ENCODE measurements at regions not wholly inside any gene's neighbourhood (a gene's known extent, or its start where the extent isn't known, plus 50 kb on each side); places are given as distances from the start of the nearest gene placed in this dataset.
"Not testable (repeated sequence)": the region's sequence is repeated elsewhere in the genome, so short reads cannot be mapped to it uniquely, and the experiment has no call there.

GRCh38 chr11:67820081-67820480 is 145.7 kb upstream of the ALDH3B2 start:
- H3K4me1 ChIP-seq = no peaks in the 10 kb centered on the region
- peaks cover 0 to 6% of the 10 kb centered on the region in 2 donors for H3K27me3 ChIP-seq
- intact Hi-C loops (cut with DNase I; ENCODE audit: low total_unique reads) = no loop called here
- H3K4me3 ChIP-seq = no peak overlapping the region
- H3K27ac ChIP-seq = no peak overlapping the region
- no peaks in the 10 kb centered on the region for H3K9me3 ChIP-seq
- DNase-seq = no peak
- no peaks in the 10 kb centered on the region for H3K36me3 ChIP-seq
- TF ChIP-seq, protein P1, sequence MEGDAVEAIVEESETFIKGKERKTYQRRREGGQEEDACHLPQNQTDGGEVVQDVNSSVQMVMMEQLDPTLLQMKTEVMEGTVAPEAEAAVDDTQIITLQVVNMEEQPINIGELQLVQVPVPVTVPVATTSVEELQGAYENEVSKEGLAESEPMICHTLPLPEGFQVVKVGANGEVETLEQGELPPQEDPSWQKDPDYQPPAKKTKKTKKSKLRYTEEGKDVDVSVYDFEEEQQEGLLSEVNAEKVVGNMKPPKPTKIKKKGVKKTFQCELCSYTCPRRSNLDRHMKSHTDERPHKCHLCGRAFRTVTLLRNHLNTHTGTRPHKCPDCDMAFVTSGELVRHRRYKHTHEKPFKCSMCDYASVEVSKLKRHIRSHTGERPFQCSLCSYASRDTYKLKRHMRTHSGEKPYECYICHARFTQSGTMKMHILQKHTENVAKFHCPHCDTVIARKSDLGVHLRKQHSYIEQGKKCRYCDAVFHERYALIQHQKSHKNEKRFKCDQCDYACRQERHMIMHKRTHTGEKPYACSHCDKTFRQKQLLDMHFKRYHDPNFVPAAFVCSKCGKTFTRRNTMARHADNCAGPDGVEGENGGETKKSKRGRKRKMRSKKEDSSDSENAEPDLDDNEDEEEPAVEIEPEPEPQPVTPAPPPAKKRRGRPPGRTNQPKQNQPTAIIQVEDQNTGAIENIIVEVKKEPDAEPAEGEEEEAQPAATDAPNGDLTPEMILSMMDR (IDR thresholded peaks at IDR 0.05) = no peak

DNA sequence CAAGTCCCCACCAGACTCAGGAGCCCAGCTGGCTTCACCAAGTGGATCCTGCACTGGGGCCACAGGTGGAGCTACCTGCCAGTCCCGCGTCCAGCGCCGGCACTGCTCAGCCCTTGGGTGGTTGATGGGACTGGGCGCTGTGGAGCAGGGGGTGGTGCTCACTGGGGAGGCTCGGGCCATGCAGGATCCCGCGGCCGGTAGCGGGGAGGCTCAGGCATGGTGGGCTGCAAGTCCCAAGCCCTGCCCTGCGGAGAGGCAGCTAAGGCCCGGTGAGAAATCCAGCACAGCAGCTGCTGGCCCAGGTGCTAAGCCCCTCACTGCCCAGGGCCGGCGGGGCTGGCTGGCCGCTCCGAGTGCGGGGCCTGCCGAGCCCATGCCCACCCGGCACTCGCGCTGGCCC is 143.1 kb upstream of the ALDH3B2 start:
- intact Hi-C loops (cut with DNase I; ENCODE audit: low total_unique reads); DNase-seq; H3K36me3 ChIP-seq; H3K4me1 ChIP-seq; H3K4me3 ChIP-seq; H3K27ac ChIP-seq; H3K9me3 ChIP-seq; H3K27me3 ChIP-seq: not testable (repeated sequence)

DNA sequence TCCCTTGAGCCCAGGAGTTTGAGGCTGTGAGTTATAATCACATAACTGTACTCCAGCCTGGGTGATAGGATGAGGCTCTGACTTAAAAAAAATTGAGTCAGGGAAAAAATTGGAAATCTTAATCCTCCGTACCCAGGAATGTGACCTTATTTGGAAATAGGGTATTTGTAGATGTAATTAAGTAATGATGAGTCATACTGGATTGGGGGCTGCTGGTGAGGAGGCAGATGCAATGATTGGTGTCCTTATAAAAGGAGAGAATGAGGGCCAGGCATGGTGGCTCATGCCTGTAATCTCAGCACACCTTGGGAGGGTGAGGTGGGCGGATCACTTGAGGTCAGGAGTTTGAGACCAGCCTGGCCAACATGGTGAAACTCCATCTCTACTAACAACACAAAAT is 134.9 kb upstream of the ALDH3B2 start:
- H3K4me1 ChIP-seq = peaks cover 0 to 11% (median 2%) of the 10 kb centered on the region in 4 donors
- intact Hi-C loops (cut with DNase I; ENCODE audit: low total_unique reads); H3K36me3 ChIP-seq; H3K4me3 ChIP-seq; H3K9me3 ChIP-seq; H3K27ac ChIP-seq; H3K27me3 ChIP-seq; DNase-seq: not testable (repeated sequence)

GRCh38 chr11:67807896-67808295 is 133.5 kb upstream of the ALDH3B2 start:
- H3K27me3 ChIP-seq; H3K4me3 ChIP-seq; H3K27ac ChIP-seq; intact Hi-C loops (cut with DNase I; ENCODE audit: low total_unique reads); DNase-seq; H3K36me3 ChIP-seq; H3K9me3 ChIP-seq: not testable (repeated sequence)
- peaks cover 0 to 12% (median 2%) of the 10 kb centered on the region in 4 donors for H3K4me1 ChIP-seq

GRCh38 chr11:67806728-67807235 is 132.4 kb upstream of the ALDH3B2 start:
- H3K9me3 ChIP-seq; DNase-seq; intact Hi-C loops (cut with DNase I; ENCODE audit: low total_unique reads); H3K27me3 ChIP-seq; H3K36me3 ChIP-seq: not testable (repeated sequence)
- Histone ChIP-seq H3K4me3 (peak overlapping the region; percentile 69 to 74), H3K4me1 (peaks cover 0 to 12% (median 2%) of the 10 kb centered on the region in 4 donors), H3K27ac (peak overlapping the region in 1 of 2 donors; percentile 86)

GRCh38 chr11:67806183-67806582 is 131.8 kb upstream of the ALDH3B2 start:
- H3K27me3 ChIP-seq; H3K36me3 ChIP-seq; H3K9me3 ChIP-seq; intact Hi-C loops (cut with DNase I; ENCODE audit: low total_unique reads): not testable (repeated sequence)
- Histone ChIP-seq H3K4me1 (peaks cover 0 to 12% (median 2%) of the 10 kb centered on the region in 4 donors), H3K4me3 (peak overlapping the region; percentile 69 to 74), H3K27ac (peak overlapping the region; percentile 76 to 86)
- peak in 1 of 2 donors; percentile 25 for DNase-seq

DNA sequence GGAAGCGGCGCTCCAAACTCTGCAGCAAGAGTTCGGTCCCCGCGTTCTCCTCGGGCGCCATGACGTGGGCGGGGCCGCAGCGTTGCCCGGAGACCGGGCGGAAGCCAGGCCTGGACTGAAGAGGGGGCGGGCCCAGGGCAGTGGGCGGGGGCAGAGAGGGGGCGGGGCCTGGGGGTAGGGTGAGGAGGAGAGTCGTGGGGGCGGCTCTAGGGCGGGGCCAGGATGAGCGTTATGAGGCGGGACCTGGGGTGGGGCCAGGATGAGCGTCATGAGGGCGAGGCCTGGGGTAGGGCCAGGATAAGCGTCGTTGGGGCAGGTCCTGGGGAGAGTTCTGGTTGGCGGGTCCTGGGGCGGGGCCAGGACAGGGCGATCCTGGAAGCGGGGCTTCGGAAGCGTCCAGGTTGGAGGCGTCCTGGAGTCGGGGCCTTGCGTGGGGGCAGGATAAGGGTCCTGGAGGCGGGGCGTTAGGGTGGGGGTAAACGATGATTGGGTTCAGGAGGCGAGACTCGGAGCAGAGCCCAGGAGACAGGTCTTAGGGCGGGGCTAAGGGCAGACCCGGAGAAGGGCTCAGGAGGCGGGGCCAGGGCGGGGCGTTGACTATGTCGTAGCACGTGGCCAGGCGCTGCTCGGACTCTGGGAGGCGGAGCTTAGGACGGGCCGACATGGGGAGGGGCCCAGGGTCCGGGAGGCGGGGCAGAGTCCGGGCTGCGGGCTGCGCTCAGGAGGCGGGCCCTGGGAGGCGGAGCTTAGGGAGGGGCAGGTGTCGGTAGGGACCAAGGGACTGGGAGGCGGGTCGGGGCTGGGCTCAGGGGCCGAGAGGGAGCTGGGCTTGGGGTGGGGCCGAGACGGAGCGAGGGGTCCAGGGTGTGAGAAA is 131.1 kb upstream of the ALDH3B2 start:
- H3K36me3 ChIP-seq; H3K9me3 ChIP-seq; H3K27me3 ChIP-seq; intact Hi-C loops (cut with DNase I; ENCODE audit: low total_unique reads): not testable (repeated sequence)
- peak overlapping the region; percentile 76 to 86 for H3K27ac ChIP-seq
- peaks cover 0 to 12% (median 2%) of the 10 kb centered on the region in 4 donors for H3K4me1 ChIP-seq
- peak overlapping the region; percentile 69 to 74 for H3K4me3 ChIP-seq
- DNase-seq = peak; percentile 99 to 100

- Histone ChIP-seq H3K4me1 (peaks cover 0 to 12% (median 2%) of the 10 kb centered on the region in 4 donors), H3K27ac (peak overlapping the region; percentile 55 to 73), H3K4me3 (peak overlapping the region; percentile 69 to 74)
- H3K36me3 ChIP-seq; intact Hi-C loops (cut with DNase I; ENCODE audit: low total_unique reads); H3K27me3 ChIP-seq; DNase-seq; H3K9me3 ChIP-seq: not testable (repeated sequence)
Observed at GRCh38 chr11:67804435-67805252, 130.2 kb upstream of the ALDH3B2 start.

GRCh38 chr11:67803519-67803918 is 129.1 kb upstream of the ALDH3B2 start:
- H3K36me3 ChIP-seq; H3K9me3 ChIP-seq; H3K27me3 ChIP-seq; H3K4me3 ChIP-seq; DNase-seq; intact Hi-C loops (cut with DNase I; ENCODE audit: low total_unique reads); H3K27ac ChIP-seq: not testable (repeated sequence)
- peaks cover 0 to 12% (median 2%) of the 10 kb centered on the region in 4 donors for H3K4me1 ChIP-seq

- H3K36me3 ChIP-seq; H3K4me3 ChIP-seq; DNase-seq; H3K27ac ChIP-seq; H3K27me3 ChIP-seq; H3K9me3 ChIP-seq; intact Hi-C loops (cut with DNase I; ENCODE audit: low total_unique reads): not testable (repeated sequence)
- peaks cover 0 to 12% (median 2%) of the 10 kb centered on the region in 4 donors for H3K4me1 ChIP-seq
Observed at GRCh38 chr11:67803055-67803454, 128.6 kb upstream of the ALDH3B2 start.

DNA sequence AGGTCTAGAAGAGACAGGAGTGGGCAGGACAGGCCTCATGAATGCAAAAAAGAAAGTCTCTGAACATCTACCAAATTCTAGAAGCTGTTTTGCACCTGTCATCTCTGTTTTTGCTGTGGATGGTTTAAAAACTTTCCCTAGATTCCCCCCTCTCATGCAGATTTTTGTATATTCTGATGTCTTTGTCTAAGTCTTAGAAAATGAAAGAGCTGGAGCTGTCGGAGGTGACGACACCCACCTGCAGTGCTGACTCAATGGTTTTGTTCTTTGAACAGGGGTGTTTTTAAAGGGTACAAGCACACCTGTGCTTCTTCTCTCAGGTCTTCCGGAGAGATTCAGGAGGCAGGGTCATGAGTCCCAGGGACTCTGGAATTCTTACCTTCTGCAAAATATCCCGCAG is 128.2 kb upstream of the ALDH3B2 start:
- H3K9me3 ChIP-seq; DNase-seq; H3K27me3 ChIP-seq; intact Hi-C loops (cut with DNase I; ENCODE audit: low total_unique reads); H3K4me3 ChIP-seq; H3K36me3 ChIP-seq; H3K27ac ChIP-seq: not testable (repeated sequence)
- peaks cover 0 to 12% (median 2%) of the 10 kb centered on the region in 4 donors for H3K4me1 ChIP-seq

- DNase-seq; H3K36me3 ChIP-seq; H3K4me3 ChIP-seq; H3K4me1 ChIP-seq; H3K27me3 ChIP-seq; H3K27ac ChIP-seq; intact Hi-C loops (cut with DNase I; ENCODE audit: low total_unique reads); H3K9me3 ChIP-seq: not testable (repeated sequence)
Observed at GRCh38 chr11:67801397-67801796, 127.0 kb upstream of the ALDH3B2 start.

All from tibial artery (tissue), 4 donors.